ENCODE measurements at regions not wholly inside any gene's neighbourhood (a gene's known extent, or its start where the extent isn't known, plus 50 kb on each side); places are given as distances from the start of the nearest gene placed in this dataset.

DNA sequence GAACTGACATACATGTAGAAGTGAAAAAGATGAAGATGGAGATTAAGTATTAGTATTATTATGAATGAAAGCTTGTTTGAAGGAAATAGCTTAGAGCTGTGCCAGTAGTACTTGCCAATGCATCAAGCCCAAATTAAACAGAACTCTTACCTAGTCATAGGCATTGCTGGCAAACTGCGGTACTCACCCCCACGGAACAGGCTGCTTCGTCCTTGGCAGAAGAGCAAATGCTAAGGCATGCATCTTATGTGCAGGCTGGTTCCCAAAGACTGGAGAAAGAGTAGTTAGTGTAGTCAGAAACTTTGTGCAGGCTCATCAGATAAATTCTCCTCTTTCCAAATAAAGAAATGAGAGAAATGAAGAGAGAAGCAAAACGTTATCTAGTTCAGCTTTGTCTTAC, 134.8 kb downstream of the CCDC59 start:
- TF ChIP-seq, protein P1, sequence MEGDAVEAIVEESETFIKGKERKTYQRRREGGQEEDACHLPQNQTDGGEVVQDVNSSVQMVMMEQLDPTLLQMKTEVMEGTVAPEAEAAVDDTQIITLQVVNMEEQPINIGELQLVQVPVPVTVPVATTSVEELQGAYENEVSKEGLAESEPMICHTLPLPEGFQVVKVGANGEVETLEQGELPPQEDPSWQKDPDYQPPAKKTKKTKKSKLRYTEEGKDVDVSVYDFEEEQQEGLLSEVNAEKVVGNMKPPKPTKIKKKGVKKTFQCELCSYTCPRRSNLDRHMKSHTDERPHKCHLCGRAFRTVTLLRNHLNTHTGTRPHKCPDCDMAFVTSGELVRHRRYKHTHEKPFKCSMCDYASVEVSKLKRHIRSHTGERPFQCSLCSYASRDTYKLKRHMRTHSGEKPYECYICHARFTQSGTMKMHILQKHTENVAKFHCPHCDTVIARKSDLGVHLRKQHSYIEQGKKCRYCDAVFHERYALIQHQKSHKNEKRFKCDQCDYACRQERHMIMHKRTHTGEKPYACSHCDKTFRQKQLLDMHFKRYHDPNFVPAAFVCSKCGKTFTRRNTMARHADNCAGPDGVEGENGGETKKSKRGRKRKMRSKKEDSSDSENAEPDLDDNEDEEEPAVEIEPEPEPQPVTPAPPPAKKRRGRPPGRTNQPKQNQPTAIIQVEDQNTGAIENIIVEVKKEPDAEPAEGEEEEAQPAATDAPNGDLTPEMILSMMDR (conservative IDR thresholded peaks at IDR 0.05) = no peak
- TF ChIP-seq ZFX (IDR thresholded peaks at IDR 0.05) = no peak

All from C4-2B (cell line).